Thoracic aorta (tissue), 2 donors: ENCODE measurements at regions not wholly inside any gene's neighbourhood (a gene's known extent, or its start where the extent isn't known, plus 50 kb on each side); places are given as distances from the start of the nearest gene placed in this dataset.

Experiments
- ATAC-seq: fragments of 150-250 bp; one replicate; pipeline ENCODE4 v1.8.0; 2017; ENCODE audit warnings: low read depth; ENCODE audit not compliant: insufficient number of reproducible peaks, low FRiP score
- DNase-seq: peaks from one replicate; pipeline ENCODE4 v3.0.0-alpha.2; 2020; ENCODE audit warnings: low spot score
- H3K27ac ChIP-seq, 2 donors: fragments of 200-600 bp; sonication (generic); 1 replicate in 1 of 2; 2 replicates in 1 of 2; pipeline ENCODE4 v1.5.1; 2016; ENCODE audit warnings: mild to moderate bottlenecking in 2 of 2, moderate library complexity in 2 of 2
- H3K27me3 ChIP-seq: fragments of 200-600 bp; sonication (generic); replicated peaks from 2 replicates; pipeline ENCODE4 v1.6.0; 2016; ENCODE audit warnings: mild to moderate bottlenecking; ENCODE audit not compliant: insufficient read depth
- H3K36me3 ChIP-seq: fragments of 200-600 bp; sonication (generic); one replicate; pipeline ENCODE4 v1.5.1; 2016
- H3K4me1 ChIP-seq, 2 donors: fragments of 200-600 bp; sonication (generic); 1 replicate in 1 of 2; 2 replicates in 1 of 2; pipeline versions ENCODE4 v1.5.1 to v1.6.0; 2016; ENCODE audit warnings: low read depth in 2 of 2, mild to moderate bottlenecking in 1 of 2; ENCODE audit not compliant: control insufficient read depth in 1 of 2
- H3K4me3 ChIP-seq: fragments of 200-600 bp; sonication (generic); 2 replicates; pipeline ENCODE4 v1.5.1; 2016; ENCODE audit warnings: mild to moderate bottlenecking
- H3K9me3 ChIP-seq: fragments of 200-600 bp; sonication (generic); 2 replicates; pipeline ENCODE4 v1.5.1; 2016
- CTCF ChIP-seq: fragments of 200-600 bp; sonication (generic); IDR thresholded peaks from one replicate; pipeline ENCODE4 v1.5.1; 2019; ENCODE audit warnings: antibody characterized with exemption

- H3K36me3 ChIP-seq: no peaks in the 10 kb centered on the region
- no peaks in the 10 kb centered on the region for H3K27me3 ChIP-seq
- TF ChIP-seq CTCF: no peak
- no peaks in the 10 kb centered on the region for H3K4me1 ChIP-seq
- H3K9me3 ChIP-seq: no peaks in the 10 kb centered on the region
- no peak overlapping the region for H3K4me3 ChIP-seq
- ATAC-seq (no peak), DNase-seq (no peak)
- H3K27ac ChIP-seq: no peak overlapping the region
Observed at GRCh38 chr9:29311221-29311620, 1737.9 kb upstream of the C9orf72 start.

- DNase-seq (no peak), ATAC-seq (no peak)
- H3K4me1 ChIP-seq: no peaks in the 10 kb centered on the region
Observed at GRCh38 chr9:29312327-29312726, 1739.0 kb upstream of the C9orf72 start.

GRCh38 chr9:29319736-29320513, 1746.6 kb upstream of the C9orf72 start:
- TF ChIP-seq CTCF: no peak
- H3K27me3 ChIP-seq: no peaks in the 10 kb centered on the region
- H3K36me3 ChIP-seq: no peaks in the 10 kb centered on the region
- no peak overlapping the region for H3K27ac ChIP-seq
- no peaks in the 10 kb centered on the region for H3K9me3 ChIP-seq
- ATAC-seq (no peak), DNase-seq (no peak)
- H3K4me3 ChIP-seq: no peak overlapping the region
- no peaks in the 10 kb centered on the region for H3K4me1 ChIP-seq

More at GRCh38 chr9:29312327-29312726, 1739.0 kb upstream of the C9orf72 start:
- Histone ChIP-seq H3K36me3 (no peaks in the 10 kb centered on the region), H3K4me3 (no peak overlapping the region), H3K27ac (no peak overlapping the region), H3K27me3 (no peaks in the 10 kb centered on the region), H3K9me3 (no peaks in the 10 kb centered on the region)
- no peak for TF ChIP-seq CTCF

- Histone ChIP-seq H3K9me3 (no peaks in the 10 kb centered on the region), H3K27ac (no peak overlapping the region)
- DNase-seq: no peak
Observed at GRCh38 chr9:29322240-29322639, 1749.0 kb upstream of the C9orf72 start.

GRCh38 chr9:29325894-29326293, 1752.6 kb upstream of the C9orf72 start:
- Histone ChIP-seq H3K27ac (no peak overlapping the region), H3K27me3 (no peaks in the 10 kb centered on the region), H3K36me3 (no peaks in the 10 kb centered on the region), H3K4me1 (no peaks in the 10 kb centered on the region), H3K4me3 (no peak overlapping the region), H3K9me3 (no peaks in the 10 kb centered on the region)
- ATAC-seq (no peak), DNase-seq (no peak)
- TF ChIP-seq CTCF: no peak

More at GRCh38 chr9:29322240-29322639, 1749.0 kb upstream of the C9orf72 start:
- no peaks in the 10 kb centered on the region for H3K36me3 ChIP-seq
- H3K4me3 ChIP-seq: no peak overlapping the region
- H3K27me3 ChIP-seq: no peaks in the 10 kb centered on the region
- H3K4me1 ChIP-seq: no peaks in the 10 kb centered on the region
- ATAC-seq: no peak
- no peak for TF ChIP-seq CTCF
